Gastrocnemius medialis (tissue), 4 donors: ENCODE measurements at regions not wholly inside any gene's neighbourhood (a gene's known extent, or its start where the extent isn't known, plus 50 kb on each side); places are given as distances from the start of the nearest gene placed in this dataset.
A peak's percentile ranks its signal among the peaks of the same experiment; 100 is the strongest.

Source experiments
- ATAC-seq, 2 donors: fragments of 150-250 bp; one replicate each; pipeline ENCODE4 v1.9.1; 2016
- DNase-seq, 2 donors: peaks; one replicate each; pipeline ENCODE4 v3.0.0-alpha.2; 2019
- H3K27ac ChIP-seq, 4 donors: fragments of 200-600 bp; sonication (generic); 1 replicate in 1 of 4; 2 replicates in 3 of 4; pipeline ENCODE4 v1.5.1; 2016 to 2018; ENCODE audit warnings: mild to moderate bottlenecking in 2 of 4, moderate library complexity in 1 of 4
- H3K27me3 ChIP-seq, 3 donors: fragments of 200-600 bp; sonication (generic) in 2 of 3; 1 replicate in 1 of 3; 2 replicates in 2 of 3; pipeline versions ENCODE4 v1.5.1 to v1.6.0; 2016 to 2019; ENCODE audit warnings: mild to moderate bottlenecking in 1 of 3, moderate library complexity in 1 of 3
- H3K36me3 ChIP-seq, 2 donors: fragments of 200-600 bp; sonication (generic) in 1 of 2; one replicate each; pipeline ENCODE4 v1.5.1; 2017 to 2018
- H3K4me1 ChIP-seq, 2 donors: fragments of 200-600 bp; sonication (generic) in 1 of 2; one replicate each; pipeline ENCODE4 v1.5.1; 2016 to 2017; ENCODE audit warnings: mild to moderate bottlenecking in 2 of 2
- H3K4me3 ChIP-seq, 4 donors: fragments of 200-600 bp; sonication (generic) in 3 of 4; 1 replicate in 1 of 4; 2 replicates in 3 of 4; pipeline ENCODE4 v1.5.1; 2016 to 2019; ENCODE audit warnings: mild to moderate bottlenecking in 2 of 4
- H3K9me3 ChIP-seq, 3 donors: fragments of 200-600 bp; sonication (generic) in 2 of 3; 1 replicate in 1 of 3; 2 replicates in 2 of 3; pipeline ENCODE4 v1.5.1; 2016 to 2019
- POLR2A ChIP-seq, 2 donors: fragments of 450-650 bp; IDR thresholded peaks; one replicate each; pipeline ENCODE4 v1.6.1; 2017; ENCODE audit warnings: antibody characterized with exemption in 2 of 2, mild to moderate bottlenecking in 2 of 2, moderate library complexity in 2 of 2
- in situ Hi-C, 4 donors: fragments of 200-750 bp; cut with MboI; loops; one replicate each; pipeline versions ENCODE4 v1.15.0 to v1.8.0; 2017; ENCODE audit warnings: low sequenced_read_pairs in 4 of 4
- intact Hi-C: fragments of 100-400 bp; cut with DNase I; formaldehyde crosslinking; loops from one replicate; pipeline ENCODE4 v1.15.1; 2023; ENCODE audit warnings: low total_unique reads
- TF ChIP-seq, protein P1 (sequence below), 5 experiments: fragments of 450-650 bp in 3 of 5; fragments of 200-600 bp in 2 of 5; sonication (generic) in 2 of 5; IDR thresholded peaks in 4 of 5; conservative IDR thresholded peaks in 1 of 5; 1 replicate in 4 of 5; 2 replicates in 1 of 5; pipeline ENCODE4 v1.5.1; 2016 to 2019; ENCODE audit warnings: antibody characterized with exemption in 5 of 5, mild to moderate bottlenecking in 3 of 5, moderate library complexity in 3 of 5

DNA sequence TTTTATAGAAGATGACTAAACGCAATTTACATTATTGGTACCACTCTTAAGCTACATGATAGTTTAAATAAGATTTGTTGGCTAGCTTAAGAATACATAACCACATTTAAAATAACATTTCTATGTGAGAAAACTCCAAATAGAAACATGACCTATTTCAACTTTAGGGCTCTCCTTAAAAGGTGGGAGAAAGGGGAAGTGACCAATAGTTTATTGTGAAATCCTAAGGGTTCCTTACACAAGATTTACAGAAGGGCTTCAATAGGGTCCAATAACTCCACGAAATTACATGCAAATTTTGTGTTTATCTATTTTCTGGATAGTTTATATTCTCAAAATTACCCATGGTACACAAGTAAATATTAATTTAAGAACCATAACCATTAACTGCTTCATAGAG, 91.6 kb upstream of the DST start:
- H3K27ac ChIP-seq: peak overlapping the region in 1 of 4 donors; percentile 42
- in situ Hi-C loops: no loop called here
- intact Hi-C loops: no loop called here
- H3K27me3 ChIP-seq: no peaks in the 10 kb centered on the region
- DNase-seq: no peak
- H3K4me1 ChIP-seq: peaks cover 16 to 41% of the 10 kb centered on the region in 2 donors
- TF ChIP-seq POLR2A (IDR thresholded peaks at IDR 0.05): no peak
- TF ChIP-seq, protein P1, sequence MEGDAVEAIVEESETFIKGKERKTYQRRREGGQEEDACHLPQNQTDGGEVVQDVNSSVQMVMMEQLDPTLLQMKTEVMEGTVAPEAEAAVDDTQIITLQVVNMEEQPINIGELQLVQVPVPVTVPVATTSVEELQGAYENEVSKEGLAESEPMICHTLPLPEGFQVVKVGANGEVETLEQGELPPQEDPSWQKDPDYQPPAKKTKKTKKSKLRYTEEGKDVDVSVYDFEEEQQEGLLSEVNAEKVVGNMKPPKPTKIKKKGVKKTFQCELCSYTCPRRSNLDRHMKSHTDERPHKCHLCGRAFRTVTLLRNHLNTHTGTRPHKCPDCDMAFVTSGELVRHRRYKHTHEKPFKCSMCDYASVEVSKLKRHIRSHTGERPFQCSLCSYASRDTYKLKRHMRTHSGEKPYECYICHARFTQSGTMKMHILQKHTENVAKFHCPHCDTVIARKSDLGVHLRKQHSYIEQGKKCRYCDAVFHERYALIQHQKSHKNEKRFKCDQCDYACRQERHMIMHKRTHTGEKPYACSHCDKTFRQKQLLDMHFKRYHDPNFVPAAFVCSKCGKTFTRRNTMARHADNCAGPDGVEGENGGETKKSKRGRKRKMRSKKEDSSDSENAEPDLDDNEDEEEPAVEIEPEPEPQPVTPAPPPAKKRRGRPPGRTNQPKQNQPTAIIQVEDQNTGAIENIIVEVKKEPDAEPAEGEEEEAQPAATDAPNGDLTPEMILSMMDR (IDR thresholded peaks at IDR 0.05 in 4 of 5, conservative IDR thresholded peaks at IDR 0.05 in 1 of 5): no peak
- no peak overlapping the region for H3K4me3 ChIP-seq
- ATAC-seq: no peak
- H3K36me3 ChIP-seq: no peaks in the 10 kb centered on the region
- H3K9me3 ChIP-seq: no peaks in the 10 kb centered on the region

DNA sequence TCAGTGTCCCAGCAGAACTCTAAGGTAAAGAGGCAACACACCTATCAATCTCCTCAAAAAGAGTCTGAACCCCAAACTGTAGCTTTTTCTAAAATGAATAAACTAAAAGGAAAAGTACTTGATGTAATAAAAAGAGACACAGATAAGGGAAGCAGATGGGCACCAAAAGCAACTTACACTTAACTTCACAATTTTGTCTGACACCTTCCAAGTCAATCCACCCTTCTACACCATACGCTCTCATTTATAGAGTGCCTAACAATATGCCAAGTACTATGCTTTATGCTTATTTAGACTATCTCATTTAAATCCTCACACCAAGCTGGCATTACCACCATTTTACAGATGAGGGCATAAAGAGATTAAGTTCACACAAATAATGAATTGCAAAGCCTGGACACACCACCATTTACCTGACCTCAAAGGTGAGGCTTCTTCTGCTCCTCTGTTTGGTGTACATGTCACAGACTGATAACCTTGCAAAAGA, 90.6 kb upstream of the DST start:
- Histone ChIP-seq H3K4me3 (no peak overlapping the region), H3K4me1 (peaks cover 13 to 45% of the 10 kb centered on the region in 2 donors), H3K27ac (peak overlapping the region in 1 of 4 donors; percentile 8), H3K27me3 (no peaks in the 10 kb centered on the region), H3K9me3 (no peaks in the 10 kb centered on the region), H3K36me3 (no peaks in the 10 kb centered on the region)
- no peak for TF ChIP-seq POLR2A (IDR thresholded peaks at IDR 0.05)
- TF ChIP-seq, protein P1 (IDR thresholded peaks at IDR 0.05 in 4 of 5, conservative IDR thresholded peaks at IDR 0.05 in 1 of 5): no peak
- intact Hi-C loops: no loop called here
- no peak for DNase-seq
- ATAC-seq: no peak
- in situ Hi-C loops: no loop called here

DNA sequence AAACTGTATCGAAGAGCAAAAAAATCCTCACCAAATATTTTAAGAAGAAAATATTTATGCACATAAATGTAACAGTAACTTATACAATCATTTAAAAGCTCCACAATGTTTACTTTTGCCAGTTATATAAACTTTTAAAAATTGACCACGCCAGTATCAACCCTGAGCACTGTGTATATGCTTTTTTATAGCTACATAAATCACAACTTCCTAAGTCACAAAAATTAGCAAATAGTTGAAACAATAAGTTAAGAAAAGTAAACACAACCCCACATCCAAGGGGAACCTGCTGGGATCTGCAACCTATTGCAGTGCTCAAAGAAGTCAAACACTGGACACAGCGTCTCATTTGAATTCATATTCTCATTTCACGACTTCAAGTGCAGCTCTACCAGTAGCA, 89.8 kb upstream of the DST start:
- intact Hi-C loops (no loop called here), in situ Hi-C loops (no loop called here)
- H3K36me3 ChIP-seq: no peaks in the 10 kb centered on the region
- no peak overlapping the region for H3K4me3 ChIP-seq
- H3K27ac ChIP-seq: peak overlapping the region in 1 of 4 donors; percentile 8
- DNase-seq (no peak), ATAC-seq (no peak)
- peaks cover 20 to 52% of the 10 kb centered on the region in 2 donors for H3K4me1 ChIP-seq
- H3K9me3 ChIP-seq: no peaks in the 10 kb centered on the region
- TF ChIP-seq, protein P1 (IDR thresholded peaks at IDR 0.05 in 4 of 5, conservative IDR thresholded peaks at IDR 0.05 in 1 of 5): no peak
- no peak for TF ChIP-seq POLR2A (IDR thresholded peaks at IDR 0.05)
- H3K27me3 ChIP-seq: no peaks in the 10 kb centered on the region

DNA sequence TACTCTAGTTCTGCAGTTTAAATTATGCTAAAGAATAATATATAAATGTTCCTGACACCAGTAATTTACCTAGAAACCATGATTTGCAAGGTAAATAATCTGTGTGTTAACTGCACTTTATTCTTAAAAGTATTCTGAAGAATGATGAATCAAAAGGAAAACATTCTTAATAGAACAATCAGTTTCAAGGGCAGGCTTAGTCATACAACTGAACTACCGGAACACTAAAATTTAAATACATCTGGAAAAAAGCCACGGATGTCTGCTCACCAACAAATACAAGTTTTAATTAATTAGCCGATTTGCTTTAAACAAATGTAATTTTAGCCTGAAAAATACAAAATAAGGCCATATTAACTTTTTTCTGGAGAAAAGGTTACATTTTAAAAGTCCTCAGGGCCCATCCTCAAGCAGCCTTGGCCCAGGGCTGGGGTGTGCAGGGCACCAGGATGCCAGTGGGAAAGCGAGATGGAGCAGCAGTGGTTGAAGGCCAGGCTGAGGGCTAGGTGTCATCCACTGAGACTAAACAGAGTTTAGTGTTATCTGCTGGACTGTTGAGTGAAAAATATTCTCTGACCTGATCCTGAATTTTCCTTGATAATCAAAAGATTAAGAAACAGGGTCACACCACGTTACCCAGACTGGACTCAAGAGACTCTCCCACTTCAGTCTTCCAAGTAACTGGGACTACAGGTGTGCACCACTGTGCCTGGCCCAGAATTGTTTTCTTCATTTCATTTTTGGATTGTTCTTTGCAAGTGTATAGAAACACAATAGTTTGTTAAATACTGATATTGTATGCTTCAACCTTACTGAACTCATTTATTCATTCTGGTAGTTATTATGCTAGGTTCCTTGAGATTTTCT, 88.2 kb upstream of the DST start:
- Histone ChIP-seq H3K27ac (peak overlapping the region in 3 of 4 donors; percentile 2 to 37 (median 27)), H3K4me3 (no peak overlapping the region), H3K4me1 (peaks cover 35 to 57% of the 10 kb centered on the region in 2 donors), H3K36me3 (no peaks in the 10 kb centered on the region), H3K27me3 (no peaks in the 10 kb centered on the region), H3K9me3 (no peaks in the 10 kb centered on the region)
- DNase-seq: no peak
- in situ Hi-C loops (no loop called here), intact Hi-C loops (no loop called here)
- TF ChIP-seq, protein P1 (IDR thresholded peaks at IDR 0.05 in 4 of 5, conservative IDR thresholded peaks at IDR 0.05 in 1 of 5): no peak
- no peak for TF ChIP-seq POLR2A (IDR thresholded peaks at IDR 0.05)
- ATAC-seq: no peak
